ENCODE measurements at regions not wholly inside any gene's neighbourhood (a gene's known extent, or its start where the extent isn't known, plus 50 kb on each side); places are given as distances from the start of the nearest gene placed in this dataset.
A peak's percentile ranks its signal among the peaks of the same experiment; 100 is the strongest.

DNA sequence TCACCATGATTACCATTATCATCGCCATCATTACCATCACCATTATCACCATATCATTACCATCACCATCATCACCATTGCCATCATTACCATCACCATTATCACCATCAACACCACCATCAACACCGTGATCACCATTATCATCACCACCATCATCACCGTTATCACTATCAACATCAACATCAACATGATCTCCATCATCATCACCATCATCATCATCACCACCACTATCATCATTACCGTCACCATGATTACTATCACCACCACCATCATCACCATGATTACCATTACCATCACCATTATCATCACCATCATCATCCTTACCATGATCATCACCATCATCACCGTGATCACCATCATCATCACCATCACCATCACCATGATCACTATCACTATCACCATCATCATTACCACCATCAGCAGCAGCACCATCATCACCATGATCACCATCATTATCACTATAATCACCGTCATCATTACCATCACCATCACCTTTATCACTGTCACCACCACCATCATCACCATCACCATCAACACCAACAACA is 753.7 kb downstream of the BRD1 start:
- no peak for DNase-seq (ENCODE audit: low spot score)

DNA sequence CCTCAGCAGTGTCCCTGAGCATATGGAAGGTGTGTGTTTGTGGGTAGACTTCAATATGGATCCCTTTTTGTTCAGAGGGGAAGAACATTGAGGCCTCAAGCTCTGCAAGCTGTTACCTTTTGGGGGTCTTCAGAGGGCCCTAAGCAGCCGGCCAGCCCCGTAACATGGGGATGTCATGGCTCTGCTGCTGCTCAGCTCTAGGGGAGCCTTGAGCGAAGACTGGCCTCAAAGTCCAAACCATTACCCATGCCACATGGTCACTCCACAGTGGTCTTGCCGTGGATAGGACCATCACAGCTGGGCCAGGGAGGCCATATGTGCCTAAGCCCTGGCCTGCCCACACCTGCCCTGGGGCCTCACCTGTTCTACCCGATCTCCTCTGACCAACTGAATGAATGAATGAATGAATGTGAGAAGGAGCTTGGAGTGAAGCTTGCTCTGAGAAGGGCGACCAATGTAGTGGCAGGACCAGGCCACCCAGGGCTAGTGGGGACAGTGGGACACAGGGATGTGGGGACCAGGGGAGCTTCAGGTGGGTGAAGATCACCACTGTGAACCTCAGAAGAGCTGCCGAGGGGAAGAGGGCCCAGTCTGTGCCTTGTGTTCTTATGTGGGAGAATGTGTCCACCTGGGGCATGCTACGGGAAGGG is 754.6 kb downstream of the BRD1 start:
- no peak for DNase-seq (ENCODE audit: low spot score)

DNA sequence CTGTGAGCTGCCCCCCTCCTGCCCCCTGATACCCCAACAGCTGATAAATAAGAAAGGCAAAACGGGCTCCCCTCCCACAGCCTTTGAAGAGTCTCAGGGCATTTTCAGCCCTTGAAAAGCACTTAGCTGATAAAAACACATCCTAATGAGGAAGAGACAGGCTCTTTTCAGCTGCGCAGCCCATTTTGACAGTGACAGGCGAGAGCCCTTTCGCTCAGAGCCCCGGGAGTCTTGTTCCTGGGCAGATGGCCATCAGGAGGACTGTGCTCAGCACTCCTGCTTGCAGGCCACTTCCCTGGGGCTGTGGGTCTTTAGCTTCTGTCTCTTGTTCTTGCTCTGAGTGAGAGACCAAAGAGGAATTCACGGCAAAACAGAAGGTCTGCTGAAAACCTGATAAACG is 757.2 kb downstream of the BRD1 start:
- DNase-seq (ENCODE audit: low spot score), result no peak

DNA sequence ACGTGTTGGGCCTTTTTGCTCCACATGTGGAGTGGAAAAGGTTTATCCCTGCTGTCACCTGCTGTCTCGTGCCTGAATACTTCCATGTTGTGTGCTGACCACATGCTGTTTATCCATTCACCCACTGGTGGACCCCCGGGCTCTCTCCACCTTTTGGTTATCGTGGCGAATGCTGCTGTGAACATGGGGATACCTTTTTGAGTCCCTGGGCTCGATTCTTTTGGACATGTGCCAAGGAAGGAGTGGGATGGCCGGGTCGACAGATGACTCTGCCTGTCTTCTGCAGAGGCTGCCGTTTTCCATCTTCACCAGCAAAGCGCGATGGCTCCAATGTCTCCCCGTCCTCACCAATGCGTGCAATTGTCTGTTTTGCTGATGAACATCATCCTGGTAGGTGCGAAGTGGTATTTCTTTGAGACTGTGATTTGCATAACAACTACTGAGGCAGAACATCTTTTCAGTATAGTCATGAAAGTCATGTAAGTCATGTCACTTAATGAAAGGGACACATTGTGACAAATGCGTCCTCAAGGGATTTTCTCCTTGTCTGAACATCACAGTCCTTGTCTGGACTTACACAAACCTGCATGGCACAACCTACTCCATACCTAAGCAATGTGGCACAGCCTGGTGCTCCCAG is 758.7 kb downstream of the BRD1 start:
- DNase-seq (ENCODE audit: low spot score), result no peak

DNA sequence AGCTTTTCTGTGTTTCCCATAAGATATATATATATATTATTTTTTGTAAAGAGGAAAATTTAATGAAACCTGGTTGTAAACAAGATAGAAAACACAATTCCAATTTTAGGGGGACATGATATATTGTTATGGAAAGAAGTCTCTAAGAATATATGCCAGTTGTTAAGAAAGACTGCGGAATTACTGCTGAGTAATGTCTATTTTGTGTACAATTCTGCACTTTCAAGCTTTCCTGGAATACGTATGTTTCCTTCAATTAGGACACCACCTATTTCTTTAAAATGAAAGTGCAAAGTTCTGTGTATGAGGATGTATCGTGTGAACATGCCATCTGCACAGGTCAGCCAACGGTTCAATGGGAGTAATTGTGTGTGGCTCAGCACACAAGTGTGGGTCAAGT is 760.2 kb downstream of the BRD1 start:
- DNase-seq (ENCODE audit: low spot score), result no peak

DNA sequence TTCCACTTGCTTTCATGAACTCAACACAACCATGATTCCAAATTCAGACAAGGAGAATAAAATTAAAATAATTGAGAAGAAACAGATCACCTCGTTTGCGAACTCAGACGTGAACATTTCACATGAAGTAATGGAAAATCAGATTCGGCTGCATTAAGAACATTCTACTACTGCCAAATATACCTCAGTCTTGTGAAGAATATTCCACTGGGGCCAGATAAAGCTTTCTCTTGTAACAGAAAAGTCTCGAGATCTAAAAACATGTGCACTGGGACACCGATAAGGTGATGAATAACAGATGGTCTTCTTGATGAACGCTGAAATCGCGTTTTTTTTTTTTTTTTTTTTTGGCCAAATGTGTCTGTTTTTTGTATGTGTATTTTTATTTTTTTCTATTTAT is 761.1 kb downstream of the BRD1 start:
- DNase-seq (ENCODE audit: low spot score), result no peak

DNA sequence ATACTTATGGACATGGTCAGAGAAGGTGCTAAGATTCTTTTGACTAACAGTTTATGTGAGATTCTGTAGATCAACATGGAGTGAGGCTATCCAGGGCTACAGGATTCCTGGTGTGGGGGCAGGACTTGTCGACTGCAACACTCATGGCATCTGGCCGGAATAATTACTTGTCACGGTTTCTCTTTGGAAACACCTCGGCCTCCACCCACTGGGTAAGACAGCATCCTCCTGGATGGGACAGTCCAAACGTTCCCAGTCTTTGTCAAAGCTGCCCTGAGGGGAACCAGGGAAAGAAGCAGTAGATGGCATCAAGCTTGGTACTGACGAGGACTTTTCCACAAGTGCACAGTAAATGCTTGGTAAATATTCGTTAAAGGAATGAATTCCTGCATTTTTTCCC is 762.8 kb downstream of the BRD1 start:
- no peak for DNase-seq (ENCODE audit: low spot score)

DNA sequence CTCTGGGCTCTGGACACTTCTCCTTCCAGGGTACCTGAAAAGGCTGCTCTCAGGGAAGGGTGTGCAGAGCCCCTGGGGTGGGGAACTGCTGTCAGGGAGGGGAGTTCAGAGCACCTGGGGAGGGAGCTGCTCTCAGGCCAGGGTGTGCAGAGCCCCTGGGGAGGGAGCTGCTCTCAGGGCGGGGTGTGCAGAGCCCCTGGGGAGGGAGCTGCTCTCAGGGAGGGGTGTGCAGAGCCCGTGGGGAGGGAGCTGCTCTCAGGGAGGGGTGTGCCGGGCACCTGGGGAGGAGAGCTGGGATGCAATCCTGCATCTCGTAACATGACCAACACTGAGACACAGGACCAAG is 764.2 kb downstream of the BRD1 start:
- no peak for DNase-seq (ENCODE audit: low spot score)

DNA sequence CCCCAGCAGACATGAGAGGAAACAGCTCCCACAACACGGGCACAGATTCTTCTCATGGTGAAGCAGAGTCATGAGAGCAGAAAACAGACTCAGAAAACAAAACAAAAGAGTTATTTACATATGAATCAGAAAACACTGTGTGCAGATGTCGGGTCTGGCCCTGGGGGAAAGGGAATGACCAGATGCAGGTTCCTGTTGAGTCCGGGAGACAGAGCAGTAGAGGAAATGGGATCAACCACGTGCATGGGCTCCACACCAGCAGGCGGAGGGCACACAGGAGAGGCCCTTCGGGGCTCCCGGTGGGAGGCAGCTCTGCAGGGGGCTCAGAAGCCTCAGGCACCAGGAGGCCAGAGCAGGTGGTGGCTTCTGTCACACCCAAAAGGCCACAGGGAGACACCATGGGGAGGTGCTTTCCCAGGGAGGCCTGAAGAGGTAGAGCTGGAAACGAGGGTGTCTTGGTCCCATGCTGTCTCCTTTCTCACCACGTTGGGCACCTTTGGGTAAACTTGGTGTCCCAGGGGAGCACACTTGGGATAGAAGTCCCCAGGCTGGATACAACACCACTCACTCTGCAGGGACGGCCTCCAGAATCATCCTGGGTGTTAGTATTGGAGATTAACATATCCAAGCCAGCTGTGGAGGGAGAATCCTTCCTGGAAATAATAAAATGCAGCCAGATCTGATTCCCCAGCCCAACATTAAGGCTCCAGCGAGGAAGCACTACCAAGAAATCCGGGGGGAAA is 764.7 kb downstream of the BRD1 start:
- no peak for DNase-seq (ENCODE audit: low spot score)

DNA sequence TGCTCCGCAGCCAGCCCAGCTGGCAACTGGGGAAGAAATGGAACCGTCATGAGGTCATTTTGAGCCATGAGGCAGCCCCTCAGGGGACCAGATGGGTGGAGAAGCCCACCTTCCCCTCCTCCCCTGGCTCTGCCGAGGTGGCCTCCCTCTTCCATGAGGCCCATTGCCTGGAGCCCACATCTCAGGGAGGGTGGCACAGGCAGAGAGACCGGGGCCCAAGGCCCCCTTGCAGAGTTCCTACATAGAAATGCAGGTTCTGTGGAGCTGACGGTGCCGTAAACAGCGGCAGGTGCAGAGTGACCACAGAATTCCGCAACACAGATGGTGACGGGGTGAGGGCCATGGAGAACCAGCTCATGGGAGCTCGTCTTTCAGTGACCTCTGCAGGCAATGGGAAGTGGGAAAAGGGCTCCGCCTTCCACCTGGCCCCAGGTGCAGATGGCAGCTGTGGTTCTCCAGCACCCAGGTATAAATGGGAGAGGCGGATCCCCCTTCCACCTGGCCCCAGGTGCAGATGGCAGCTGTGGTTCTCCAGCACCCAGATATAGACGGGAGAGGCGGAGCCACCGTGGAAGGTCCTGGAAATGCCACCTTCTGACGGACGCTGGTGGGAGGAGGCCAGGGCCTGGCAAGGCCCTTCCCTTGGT is 765.4 kb downstream of the BRD1 start:
- DNase-seq (ENCODE audit: low spot score), result no peak

DNA sequence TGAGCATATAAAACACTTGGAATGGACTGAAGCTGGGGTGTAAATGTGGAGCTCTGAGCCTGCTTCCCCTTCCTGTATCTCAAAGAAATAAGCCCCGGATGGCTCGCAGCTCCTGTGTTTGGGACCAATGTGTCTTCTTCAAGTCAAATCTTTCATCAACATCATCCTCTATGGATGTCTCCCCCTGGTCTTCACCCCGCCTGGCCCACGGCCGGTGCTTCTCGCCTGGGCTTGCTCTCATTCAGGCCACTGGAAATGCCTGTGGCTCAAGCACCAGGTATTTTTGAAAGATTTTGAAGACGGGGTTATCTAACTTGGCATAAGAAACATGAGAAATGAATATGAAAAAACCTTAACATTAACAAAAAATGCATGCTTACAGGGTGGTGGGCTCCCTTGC is 769.8 kb downstream of the BRD1 start:
- DNase-seq (ENCODE audit: low spot score), result no peak

DNA sequence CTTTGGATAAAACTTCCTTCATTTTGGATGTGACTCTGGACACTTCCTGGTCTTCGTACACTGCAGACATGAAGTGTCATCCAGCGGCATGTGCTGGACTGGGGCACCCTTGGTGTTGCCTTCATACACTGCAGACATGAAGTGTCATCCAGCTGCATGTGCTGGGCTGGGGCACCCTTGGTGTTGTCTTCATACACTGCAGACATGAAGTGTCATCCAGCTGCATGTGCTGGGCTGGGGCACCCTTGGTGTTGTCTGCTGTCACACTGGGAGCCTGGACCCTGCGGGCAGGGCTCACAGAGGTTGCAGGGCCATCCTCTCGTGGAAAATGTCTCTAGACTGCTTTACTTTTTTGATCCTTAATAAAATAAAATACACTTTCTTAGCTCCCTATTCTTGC is 771.4 kb downstream of the BRD1 start:
- DNase-seq (ENCODE audit: low spot score), result no peak

DNA sequence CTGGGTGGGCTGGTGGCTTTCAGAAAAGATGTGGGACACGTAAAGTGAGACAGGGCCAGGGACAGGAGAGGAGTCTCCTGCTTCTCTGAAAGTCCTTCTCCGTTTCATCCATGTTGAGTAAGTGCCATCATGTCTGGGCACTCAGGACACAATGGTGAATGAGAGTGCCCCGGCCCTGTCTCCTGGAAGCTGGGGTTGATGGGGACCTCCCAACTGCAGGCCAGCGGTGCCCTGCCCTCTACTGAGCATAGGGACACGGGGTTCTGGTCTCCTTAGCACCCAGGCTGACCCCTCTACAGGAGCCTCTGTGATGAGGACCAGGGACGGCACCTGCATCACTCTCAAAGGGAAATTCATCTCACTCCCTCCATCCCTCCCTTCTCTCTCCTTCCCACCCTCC is 772.3 kb downstream of the BRD1 start:
- DNase-seq (ENCODE audit: low spot score), result no peak

DNA sequence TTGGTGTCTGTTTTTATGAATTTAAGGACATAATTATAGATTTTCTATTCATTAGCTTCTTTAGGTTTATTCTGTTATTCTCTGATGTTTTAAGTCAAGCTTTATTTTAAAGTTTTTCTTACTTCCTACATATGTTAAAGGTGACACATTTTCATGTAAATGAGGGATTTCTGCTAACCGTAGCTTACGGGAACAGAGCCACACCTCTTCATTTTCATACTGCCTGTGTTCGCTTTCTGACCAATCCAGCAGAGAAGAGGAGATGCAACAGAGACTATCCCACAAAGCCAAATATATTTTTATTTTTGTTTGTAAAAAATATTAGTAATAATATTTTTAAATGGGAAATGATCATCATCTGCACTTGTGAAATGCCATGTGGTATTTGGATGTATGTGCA is 774.1 kb downstream of the BRD1 start:
- DNase-seq (ENCODE audit: low spot score), result no peak

DNA sequence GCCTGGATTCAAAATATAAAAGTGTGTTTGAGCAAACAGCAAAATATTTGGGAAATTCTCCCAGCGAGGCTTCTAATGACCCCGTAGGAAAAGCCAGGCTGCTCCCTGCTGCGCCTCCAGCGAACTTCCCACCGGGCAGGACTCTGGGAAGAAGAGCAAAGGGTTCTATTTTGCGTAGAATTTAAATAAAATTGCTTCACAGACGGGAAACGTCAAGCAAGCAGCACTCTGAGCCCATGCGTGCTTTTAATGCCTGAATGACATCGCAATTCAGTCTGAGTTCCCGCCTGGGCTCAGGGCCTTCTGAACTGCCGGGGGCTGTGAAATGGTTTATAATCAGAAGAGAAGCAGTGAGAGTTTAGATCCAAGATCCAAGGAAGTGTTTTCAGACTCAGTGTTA is 775.1 kb downstream of the BRD1 start:
- DNase-seq (ENCODE audit: low spot score), result no peak

DNA sequence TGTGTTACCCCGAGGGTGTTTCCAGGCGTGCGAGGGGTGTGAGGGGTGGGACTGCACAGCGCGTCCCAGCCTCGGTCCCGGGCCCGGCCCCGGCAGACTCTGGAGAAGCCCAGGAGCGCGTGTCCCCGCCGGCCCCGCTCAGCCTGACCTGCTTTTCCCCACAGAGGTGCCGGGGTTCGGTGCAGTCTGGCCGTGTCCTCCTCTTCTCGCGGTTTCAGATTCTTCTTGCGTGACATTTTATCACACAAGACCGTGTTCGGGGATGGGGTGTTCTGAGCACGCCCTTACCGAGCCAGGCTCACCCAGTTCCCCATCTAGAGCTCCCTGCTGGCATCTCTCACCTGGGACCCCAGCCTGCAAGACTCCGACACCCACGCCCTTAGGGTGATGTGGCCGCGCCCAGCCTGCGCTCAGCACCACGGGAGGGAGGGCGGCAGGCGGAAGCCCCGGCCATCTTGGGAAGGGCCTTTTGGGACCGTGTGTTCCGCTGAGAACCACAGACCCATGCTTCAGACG is 775.6 kb downstream of the BRD1 start:
- peak; percentile 38 for DNase-seq (ENCODE audit: low spot score)

DNA sequence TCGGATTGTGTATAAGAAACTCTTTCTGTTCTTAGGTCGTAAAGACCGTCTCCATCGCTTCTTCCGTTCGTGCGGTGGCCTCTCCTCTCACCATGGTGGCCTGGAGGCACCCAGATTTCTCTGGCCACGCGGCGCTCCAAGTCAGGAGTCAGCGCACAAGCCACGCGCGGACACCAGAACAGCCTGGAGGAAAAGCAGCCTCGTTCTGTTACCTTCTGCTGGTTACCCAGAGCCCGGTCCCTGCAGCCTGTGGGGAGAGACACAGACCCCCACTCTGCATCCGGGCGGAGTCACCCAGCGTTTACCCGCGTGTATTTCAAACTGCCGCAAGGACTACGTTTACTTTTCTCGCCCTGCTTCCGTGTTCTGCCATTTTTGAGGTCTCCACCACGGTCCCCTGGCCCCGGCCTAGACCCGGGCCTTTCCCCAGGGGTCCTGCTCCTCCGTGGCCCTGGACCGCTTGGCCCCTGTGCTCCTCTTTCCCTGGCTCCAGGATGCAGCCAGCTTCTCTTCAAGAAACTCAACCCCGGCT is 776.1 kb downstream of the BRD1 start:
- no peak for DNase-seq (ENCODE audit: low spot score)

DNA sequence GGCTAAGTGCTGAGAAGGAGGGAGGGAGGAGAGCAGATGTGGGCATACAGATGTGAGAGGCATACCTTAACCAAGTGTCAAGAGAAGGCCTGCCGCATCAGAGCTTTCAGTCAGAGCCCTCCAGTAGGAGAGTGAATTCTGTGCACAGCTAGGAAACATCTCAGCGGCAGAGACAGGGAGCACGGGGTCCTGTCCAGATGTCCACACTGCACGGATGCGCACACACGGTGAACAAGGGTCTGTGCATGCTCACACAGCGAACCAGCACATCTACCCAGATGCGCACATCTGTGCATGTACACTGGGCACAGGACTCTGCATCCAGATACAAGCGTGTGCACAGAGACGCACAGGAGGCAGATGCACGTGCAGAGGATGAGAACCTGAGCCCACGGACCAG is 778.0 kb downstream of the BRD1 start:
- no peak for DNase-seq (ENCODE audit: low spot score)

DNA sequence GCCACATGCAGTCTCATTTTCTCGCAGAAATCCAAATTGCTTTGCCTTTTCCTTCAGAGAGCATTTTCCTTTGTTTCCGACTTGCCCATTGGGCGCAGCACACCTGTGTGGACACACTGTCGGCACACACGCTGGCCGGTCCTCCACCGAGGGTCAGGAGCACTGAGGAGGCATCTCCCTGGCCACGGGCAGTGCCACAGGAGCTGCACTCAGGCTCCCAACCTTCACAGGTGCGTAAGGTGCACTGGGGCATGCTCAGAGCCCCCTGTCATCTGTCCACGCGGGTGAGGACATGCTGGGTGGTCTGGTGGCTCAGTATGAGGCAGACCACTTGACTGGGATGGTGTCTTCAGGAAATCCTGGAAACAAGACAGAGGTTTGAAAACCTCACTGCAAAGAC is 779.1 kb downstream of the BRD1 start:
- no peak for DNase-seq (ENCODE audit: low spot score)

DNA sequence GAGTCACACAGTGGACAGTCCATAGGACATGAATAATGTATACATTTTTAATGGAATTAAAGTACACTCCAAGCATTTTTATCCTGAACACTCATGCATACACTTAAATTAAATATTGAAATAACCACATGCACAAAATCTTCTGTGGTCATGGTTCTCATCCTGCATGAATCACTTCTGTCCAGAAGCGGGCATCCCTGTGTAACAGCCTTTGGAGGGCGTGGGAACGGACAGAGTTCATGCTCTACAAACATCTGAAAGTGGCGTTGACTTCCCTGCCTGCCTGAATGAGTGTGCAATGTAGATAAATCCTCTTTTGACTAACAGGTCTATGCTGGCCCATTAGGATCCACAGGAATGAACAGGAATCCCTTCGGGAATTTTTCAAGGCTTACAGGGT is 780.2 kb downstream of the BRD1 start:
- no peak for DNase-seq (ENCODE audit: low spot score)

DNA sequence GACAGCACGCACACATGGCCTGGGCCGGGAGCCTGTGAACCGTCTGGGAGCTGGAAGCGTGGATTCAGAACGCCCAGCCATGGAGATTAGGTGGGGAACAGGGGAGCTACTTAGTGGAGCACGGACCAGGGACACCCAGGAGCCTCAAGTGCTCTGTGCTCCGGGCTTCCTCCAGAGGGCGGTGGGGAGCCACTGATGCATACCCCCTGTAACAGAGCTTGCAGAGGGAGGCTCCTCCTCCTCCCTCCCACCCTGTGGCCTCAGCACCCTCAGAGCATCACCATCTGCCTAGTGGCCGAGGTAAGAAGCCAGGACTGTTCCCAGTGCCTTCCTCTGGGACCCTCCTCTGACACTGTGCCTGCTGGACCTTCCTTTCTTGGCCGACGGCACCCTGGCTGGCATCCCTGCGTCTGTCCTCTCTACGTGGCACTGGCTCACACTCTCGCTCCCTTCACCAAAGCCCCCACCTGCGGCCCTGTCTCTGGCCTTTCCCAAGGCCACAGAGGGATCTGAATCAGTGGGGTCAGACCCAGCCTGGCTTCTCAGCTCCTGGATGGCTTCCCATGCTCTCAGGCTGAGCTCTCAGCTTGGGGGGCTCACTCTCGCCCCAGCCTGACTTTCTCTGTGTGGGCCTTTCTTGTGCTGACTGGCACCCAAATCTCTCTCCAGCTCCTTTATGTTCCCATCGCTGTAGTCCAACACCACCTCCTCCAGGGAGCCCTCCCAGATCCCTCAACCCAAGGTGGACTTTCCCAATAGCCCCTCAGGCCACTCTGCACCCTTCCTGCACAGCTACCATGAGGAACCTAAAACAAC is 780.9 kb downstream of the BRD1 start:
- peak; percentile 12 for DNase-seq (ENCODE audit: low spot score)

All from AG08395 (cell line).